UCSD-AML1 (cell line): ENCODE measurements at regions not wholly inside any gene's neighbourhood (a gene's known extent, or its start where the extent isn't known, plus 50 kb on each side); places are given as distances from the start of the nearest gene placed in this dataset.

ENCODE experiments used
- DNase-seq: peaks from one replicate; lab custom pipeline; 2025; ENCODE audit not compliant: unreplicated experiment; lab: John Stamatoyannopoulos, UW

DNA sequence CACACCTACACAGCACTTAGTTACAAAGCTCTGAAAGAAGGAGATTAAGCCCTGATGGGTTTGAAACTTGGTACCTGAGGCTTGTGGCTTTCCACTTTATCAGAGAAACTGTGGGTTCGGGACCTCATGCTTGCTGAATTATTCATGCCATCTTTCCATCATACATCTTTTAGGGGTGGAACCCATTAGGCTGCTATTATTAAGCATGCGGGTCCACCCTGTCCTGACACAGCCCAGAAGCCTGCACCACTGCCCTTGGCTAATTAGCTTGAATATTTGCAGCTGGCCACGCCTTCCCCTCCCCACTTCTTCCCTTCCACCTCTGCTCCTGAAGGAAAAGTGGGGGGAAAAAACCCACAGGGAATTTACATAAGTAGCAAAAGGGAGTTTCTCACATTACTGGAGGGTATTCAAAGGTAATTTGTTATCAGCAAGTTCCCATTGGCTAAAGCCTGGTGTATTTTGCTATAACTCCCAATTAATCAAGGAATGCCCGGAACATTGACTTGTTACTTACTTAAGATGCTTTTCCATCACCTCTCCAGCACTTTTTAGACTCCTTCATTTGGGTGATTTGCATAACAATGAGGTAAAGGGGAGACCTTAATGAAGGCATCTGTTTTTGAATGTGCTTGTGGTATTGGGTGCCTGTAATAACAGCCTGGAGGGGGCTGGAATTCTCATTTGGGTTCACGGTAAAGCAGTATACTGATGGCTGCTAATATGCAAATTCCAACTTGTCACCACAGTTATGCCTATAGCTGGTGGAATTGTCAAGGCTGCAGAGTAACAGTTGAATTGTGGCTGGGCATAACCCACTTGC is 231.7 kb upstream of the GATB start:
- no peak for DNase-seq

DNA sequence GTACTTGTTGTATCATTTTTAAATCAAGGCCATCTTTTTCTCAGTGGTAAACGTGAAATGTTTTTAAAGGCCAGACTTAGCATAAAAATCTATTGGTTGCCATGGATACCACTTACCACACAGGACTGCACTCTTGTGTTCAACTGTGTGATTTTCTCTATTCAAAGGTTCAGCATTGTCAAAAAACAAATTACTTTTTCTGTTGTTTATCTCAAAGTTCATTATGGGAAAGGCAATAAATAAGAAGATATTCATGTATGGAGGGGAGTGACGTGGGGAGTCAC is 231.0 kb upstream of the GATB start:
- DNase-seq = no peak

DNA sequence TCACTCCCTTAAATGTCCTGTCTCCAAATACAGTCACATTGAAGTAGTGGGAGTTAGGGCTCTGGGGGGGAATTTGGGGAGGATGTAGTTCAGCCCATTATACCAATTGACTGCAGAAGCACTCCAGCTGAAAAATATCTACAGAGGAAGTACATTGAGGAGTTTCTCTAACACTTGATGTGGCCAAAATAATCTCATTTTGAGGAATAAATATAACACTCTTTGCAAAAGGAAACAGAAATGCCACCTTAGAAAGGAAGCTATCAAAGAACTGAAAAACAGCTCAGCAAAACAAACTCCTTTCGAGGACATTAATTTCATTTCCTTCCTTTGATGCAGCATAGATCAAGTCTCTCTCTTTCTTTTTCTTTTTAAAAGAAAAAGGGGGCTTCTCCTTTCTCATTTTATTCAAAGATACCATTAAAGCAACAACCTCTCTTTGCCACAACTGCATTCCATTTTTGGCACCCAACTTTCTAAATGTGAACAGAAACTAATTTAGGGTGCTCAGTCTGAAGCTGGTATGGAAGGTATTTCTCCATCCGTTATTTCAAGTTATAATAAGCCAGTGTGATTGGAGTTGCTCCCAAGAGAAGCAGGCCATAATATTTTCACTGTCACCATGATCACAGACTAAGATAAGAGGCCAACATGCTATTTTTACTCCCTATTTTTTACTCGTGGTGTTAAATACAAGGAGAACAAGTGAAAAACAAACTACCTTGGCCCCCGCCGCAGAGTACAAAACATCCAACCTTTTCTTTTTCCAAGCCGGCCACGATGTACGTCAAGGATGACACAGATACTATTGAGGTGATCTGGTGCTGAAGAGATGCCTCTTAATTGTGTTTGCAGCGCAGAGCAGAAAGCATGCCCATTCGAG is 230.4 kb upstream of the GATB start:
- no peak for DNase-seq

DNA sequence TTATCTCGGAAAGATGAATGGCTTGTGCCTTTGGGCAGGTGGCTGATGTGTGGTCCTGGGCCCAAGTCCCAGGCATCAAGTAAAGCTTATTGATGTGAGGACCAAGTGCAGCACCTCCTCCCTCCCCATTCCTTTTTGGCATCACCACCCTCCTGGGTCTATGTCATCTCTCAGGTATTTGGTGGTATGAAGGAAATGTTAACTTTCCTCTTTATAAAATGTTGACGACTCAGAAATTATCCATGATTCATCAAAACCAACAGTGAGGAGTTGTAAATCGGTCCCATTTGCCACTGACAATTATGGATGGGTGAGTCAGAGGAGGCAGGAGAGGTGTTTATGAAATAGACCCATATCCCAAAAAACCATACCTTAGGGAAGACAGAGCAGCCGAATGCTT is 229.4 kb upstream of the GATB start:
- DNase-seq = no peak

DNA sequence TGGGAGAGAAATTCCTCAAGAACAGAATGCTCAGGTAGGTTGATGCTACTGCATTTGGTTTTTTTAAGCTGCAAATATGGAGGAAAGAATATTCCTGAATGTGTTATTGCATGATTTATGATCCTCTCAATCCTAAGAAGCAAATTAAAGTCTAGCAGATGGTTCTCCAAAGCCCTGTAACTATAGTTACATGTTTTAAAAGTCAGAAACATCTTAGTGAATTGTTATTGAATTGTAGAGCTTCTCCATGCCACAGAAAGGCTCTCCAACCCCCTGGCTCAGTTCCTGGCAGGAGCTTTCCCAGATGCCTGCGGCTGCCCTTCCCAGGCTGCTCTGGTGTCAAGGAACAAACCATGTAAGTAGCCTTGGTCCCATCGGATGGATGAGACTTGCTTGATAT is 227.8 kb upstream of the GATB start:
- no peak for DNase-seq

DNA sequence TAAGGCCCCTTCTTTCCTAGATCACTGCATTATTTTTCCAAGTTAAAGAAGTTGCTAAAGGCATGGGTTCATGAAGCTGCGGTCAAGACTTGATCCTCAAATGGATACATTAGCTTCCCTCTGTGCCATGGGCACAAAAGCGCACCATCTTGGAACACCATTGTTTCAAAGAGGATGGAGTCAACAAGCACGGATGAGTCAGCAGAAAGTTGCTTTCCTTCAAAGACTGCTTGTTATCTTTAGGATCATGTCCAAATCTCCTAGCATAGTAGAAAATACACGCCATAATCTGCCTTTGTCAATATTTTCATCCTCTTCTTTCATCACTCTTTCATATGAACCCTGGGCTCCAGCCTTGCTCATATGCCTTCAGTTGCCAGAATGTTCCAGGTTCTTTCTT is 226.8 kb upstream of the GATB start:
- no peak for DNase-seq

DNA sequence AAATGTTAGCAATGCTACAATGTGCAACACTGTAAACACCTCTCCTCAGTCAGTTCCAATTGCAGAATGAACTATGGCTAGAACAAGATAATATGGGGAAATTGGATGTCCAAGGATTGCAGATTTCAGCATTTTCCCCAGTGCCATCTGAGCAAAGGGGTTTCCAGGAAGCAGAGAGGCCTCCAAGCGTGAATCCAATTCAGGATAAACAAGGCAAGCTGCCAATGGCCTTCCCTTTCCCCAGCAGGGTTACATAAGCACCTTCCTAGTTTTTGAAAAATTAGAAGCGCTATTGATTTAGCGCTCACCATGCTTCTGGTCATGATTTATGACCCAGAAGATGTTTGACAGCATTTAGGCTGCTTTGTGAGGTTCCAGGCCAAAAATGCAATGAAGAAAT is 223.0 kb upstream of the GATB start:
- no peak for DNase-seq

DNA sequence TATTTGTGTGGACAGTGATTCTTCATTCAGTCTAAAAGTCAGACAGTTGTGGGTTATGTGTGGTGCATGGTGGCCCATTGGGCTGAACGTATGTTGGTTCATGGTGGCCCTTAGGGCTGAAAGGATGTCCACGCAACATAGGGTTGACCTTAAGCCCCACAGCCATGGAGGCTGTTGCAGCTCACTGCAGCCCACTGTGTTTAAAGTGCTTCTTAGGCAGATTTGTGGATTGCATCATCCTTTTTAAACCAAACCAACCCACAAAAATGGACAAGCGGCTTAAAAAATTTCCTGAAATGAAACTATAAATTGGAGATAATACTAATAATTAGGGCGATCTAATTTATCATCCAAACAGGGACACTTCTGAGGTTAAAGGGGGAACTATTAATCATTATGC is 219.0 kb upstream of the GATB start:
- DNase-seq = no peak

DNA sequence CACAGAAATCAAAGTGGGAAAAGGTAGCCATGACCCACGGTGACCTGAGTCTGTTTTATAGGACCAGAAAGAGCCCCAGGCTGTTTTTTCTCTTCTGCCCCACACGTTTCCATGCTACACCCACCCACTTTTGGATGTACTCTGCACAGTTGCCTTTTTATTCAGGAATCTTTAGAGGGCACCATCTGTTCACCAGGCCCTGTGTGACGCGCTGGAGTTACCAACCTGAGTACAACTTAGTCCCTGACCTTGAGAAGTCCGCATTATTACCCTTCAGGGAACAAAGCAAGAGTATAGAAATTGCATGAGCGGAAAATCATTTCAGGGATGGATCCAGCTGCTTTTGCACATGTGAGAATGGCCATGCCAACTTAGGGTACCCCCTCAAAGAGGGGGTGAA is 207.8 kb upstream of the GATB start:
- no peak for DNase-seq

DNA sequence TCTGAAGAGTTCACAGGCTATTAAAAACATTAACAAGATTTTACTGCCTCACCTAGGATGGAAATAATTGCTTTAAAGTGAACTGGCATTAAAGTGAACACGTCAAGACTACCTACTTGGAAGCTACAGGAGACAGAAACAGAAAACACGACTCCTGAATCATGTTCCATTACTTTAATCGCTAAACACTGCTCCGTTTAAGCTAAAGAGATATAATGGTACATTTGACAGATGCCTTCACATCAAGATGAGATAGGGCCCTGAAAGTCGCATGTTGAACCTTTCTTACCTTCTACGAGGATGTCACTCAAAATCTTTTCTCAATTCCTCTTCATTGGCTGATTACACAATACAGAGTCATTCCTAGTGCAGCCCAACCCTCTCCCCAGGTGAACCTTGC is 206.3 kb upstream of the GATB start:
- no peak for DNase-seq

DNA sequence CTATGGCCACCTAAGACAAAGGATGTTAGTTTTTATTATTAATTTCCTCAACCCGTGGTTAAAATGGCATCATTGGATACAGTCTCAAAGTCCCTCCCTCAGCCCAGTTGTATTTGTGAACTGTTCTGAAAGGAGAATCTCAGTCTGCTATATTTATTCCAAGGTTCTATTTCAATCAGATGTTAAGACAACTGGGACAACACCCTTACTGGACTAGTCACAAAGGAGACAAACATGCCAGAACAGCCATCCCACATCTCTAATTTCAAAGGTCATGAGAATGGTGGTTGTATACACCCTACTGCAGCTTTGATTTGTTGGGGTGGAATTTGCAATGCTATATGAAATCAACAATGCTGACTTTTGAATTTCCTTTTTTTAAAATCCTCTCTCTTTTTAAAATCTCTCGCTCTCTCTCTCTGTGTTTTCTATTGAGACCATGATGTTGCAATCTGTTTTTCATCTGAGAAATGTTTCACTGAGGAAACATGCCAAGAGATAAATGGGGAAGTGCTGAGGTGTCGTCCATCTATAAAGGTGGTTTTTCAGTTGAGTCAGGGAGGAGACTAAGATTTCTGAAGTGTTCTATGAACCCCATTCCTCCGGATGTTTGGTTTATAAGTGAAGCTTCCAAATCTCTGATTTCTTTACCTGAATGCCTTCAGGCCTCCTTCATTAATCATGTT is 201.5 kb upstream of the GATB start:
- no peak for DNase-seq

DNA sequence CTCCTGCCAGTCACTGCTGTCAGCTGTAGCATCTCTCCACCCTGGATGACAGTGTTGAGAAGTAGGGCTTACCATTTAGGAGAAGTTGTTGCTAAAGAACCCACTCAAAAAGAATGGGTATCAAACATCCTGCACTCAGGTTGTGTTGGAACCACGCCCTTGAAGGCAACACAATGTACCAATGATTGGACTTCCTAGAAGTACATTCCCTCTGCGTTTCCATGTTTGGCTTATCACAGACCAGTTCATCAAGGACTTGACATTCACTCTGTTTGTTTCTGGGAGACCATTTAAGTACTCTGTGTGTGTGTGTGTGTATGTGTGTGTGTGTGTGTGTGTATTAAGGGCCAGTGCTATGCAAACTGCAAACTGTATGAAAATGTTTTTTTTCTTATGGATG is 200.6 kb upstream of the GATB start:
- no peak for DNase-seq

DNA sequence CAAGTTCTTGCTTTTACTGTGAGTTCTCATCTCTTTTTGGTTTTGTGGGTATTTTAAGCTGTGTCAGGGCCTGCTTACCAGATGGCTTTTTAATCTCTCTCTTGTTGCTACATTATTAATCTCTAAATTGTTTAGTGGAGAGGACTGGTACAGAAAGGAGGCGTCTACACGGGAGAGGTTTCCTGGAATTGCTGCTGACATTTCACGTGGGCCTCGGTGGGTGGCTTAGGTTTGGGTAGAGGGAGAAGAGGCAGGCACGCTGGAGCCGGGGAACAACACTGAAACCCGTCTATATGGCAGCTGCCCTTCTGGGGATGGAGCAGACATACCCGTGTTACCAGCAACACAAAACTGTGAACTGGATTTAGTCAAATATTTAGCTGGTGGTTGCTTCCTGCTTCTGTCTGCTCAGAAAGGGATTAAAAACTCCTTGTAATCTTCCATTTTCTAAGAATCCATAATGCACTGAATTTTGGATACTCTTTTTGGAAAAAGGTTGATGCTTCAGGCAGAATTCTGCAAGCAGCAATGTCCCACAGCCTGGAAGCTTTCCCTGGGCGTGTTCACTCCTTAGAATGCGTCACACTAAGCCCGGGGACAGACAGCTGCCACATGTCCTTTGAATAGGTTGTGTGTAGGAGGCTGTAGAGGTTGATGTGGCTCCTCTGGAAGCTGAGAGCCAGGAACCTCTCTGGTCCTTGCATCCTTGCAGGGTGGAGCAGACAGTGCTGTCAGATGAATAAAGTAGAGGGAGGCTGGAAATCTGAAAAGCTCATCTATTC is 199.8 kb upstream of the GATB start:
- no peak for DNase-seq

DNA sequence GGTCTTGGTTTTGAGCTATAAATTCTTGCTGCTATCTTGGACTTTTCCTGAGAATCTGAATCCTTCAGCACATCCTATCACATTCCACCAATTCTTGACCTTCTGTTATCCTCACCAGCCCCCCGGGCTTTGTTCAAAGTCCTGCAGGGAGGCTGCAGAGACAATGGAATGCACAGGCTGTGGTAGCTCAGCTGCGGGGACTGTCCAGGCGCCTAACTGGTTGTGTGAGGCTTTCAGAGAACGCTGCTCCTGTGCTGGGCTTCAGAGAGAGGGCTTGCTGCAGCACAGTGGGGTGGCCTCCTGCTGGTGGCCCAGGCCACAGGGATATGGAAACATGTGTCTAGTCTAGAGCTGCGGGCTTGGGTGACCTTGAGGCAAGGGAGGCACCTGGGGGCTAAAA is 196.3 kb upstream of the GATB start:
- no peak for DNase-seq

DNA sequence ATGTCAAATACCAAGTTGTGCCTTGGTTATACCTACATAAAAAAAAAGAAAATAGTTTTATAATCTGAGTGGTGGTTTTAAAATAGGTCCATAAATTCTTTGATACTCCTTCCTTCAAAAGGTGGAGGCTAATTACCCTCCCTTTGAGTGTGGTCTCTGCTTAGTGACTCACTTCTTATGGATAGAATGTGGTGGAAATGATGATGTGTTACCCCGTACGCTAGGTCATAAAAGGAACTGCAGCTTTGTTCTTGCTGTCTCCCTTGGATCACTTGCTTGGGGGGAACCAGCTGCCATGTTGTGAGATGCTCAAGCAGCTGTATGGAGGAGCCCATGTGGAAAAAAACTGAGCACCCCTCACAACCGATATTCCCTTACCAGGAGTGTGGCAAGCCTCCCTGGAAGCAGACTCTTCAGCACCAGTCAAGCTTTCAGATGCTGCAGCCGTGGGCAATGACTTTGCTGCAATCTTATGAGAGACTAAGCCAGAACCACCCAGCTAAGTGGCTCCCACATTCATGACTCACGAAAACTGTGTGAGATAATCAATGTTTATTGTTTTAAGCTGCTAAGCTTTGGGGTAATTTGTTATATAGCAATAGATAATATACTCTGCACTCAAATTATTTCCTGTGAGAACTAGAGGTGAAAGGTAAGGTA is 195.0 kb upstream of the GATB start:
- DNase-seq = no peak

DNA sequence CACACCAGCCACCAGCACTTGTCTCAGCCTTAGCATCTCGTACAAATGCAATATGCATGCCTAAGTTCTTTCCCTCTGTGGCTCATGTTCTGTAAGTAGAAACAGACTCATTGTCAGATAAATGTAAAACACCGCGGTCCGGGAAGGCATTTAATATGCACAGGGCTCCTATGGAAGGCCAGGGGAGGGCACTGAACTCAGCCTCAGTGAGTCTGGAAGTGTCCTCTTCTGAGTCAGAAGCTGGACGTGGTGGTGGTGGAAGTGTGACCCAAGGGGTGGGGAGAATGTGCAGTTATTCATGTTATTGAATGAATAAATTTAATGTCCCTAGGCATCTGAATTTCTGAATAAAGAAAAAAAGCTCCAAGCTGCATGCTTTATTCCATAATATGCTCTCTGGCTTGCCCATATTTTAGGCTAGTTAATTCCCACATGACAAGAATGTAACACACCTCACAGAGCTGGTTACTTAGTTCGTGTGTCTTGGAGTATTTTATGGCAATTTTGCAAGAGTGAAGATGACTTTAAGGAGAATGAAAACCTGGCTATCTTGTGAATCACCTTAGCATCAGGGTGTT is 193.1 kb upstream of the GATB start:
- no peak for DNase-seq

DNA sequence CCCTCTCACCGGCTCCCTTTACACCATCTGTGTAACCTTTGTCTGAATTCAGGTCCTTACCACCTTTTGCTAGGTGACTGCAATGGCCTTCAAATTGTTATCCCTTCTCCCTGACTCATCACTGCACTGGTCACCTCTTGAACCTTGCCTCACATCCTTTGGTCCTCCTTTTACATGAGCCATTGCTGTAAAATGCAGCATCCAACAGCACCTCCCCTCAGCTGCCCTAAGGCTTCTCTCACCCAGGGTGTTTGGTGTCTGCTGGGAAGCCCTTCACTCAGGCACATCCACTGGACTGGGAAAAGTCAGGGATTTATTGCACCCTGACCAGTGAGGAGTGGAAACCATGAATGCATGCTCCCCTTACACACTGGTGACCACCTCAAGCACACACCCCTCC is 192.5 kb upstream of the GATB start:
- DNase-seq = no peak

DNA sequence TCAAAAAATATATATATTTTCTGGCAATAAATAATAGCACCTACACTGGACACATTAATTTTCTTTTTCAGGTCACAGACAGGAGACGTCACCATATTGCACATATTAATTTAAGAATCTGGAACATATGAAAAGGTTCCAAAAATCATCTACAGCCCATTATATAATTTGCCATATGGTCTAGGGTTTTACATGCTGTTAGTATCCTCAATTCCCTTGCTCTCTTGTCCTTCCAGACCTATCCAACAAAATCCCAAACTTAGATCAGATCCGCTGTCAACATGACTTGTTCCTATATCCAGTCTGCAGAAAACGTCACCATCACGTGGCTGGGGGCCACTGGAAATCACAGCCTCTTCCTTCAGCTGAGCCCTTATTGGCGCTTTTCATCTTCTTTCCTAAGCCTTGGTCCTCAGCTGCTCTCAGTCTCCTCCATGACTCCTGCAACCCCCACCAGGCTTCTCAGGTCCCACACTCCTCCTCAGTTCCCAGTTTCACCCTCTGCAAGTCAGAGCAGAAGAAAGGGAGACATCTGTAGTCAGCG is 192.0 kb upstream of the GATB start:
- no peak for DNase-seq

DNA sequence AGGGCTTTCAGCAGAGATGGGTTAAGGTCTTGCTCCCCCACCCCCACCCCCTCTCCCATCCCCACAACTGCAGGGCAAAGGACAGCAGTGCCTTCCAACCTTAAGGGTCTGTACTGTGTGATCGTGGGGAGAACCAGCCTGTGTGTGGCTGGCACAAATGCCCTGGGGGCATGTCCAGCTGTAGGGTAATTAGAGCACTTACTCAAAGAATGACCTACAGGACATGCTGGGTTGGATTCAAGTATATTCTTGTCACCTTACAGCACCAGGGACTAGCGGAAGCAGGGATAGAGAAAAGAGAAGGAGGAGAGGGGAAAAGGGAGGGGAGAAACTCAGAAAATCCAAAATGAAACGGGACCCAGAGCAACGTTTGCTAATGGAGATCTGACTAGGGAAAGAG is 191.3 kb upstream of the GATB start:
- DNase-seq = no peak

DNA sequence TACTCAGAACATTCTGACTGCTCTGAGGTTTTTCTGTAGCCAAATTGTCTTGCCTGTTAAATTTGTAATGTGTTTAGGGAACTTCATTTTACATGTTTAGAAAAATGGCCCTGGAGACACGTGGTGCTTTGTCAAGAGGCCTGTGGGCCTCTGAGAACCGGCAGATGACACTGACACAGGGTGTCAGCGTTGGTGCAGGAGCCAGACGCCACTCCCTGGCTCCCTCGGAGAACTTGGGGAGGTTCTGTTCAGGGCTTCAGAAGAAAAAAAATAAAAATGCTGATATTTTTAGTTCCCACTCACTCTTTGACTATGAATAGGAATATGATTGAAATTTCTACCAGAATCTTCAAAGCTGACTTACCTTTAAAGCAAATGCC is 190.9 kb upstream of the GATB start:
- no peak for DNase-seq
